ENCODE measurements at regions not wholly inside any gene's neighbourhood (a gene's known extent, or its start where the extent isn't known, plus 50 kb on each side); places are given as distances from the start of the nearest gene placed in this dataset.

GRCh38 chr7:91348711-91349110 is 84.5 kb downstream of the FZD1 start:
- TF ChIP-seq CTCF (IDR thresholded peaks at IDR 0.05; ENCODE audit: insufficient read depth, low read length, poor library complexity, severe bottlenecking) (no peak), EZH2phosphoT487 (conservative IDR thresholded peaks at IDR 0.05; ENCODE audit: low read length) (no peak)

Data from SU-DHL-6 (cell line).